NCI-H2171 treated with DMSO at 0.1 percent for 48 hours (cell line): ENCODE measurements at regions not wholly inside any gene's neighbourhood (a gene's known extent, or its start where the extent isn't known, plus 50 kb on each side); places are given as distances from the start of the nearest gene placed in this dataset.
"Not testable (repeated sequence)": the region's sequence is repeated elsewhere in the genome, so short reads cannot be mapped to it uniquely, and the experiment has no call there.

Experiments used
- DNase-seq: peaks from one replicate; lab custom pipeline; 2025; lab: John Stamatoyannopoulos, UW

DNA sequence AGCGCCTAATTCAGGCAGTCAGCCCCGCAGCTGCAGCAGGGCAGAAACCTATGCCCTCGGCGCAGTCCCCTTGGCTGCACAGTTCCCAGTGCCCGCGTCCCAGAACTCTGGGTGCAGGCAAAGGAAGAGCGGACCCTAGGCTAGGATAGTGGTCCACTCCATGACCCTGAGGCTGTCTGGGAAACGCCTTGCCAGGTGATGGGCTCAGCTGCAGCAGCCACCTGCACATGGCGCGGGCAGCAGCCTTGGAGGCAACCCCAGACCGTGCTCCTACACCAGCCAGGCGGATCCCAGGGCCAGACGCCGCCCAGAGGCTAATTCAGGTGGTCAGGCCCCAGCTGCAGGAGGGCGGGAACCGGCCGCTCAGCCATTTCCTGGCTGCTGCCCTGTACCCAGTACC, 83.0 kb downstream of the POTEC start:
- DNase-seq = not testable (repeated sequence)

DNA sequence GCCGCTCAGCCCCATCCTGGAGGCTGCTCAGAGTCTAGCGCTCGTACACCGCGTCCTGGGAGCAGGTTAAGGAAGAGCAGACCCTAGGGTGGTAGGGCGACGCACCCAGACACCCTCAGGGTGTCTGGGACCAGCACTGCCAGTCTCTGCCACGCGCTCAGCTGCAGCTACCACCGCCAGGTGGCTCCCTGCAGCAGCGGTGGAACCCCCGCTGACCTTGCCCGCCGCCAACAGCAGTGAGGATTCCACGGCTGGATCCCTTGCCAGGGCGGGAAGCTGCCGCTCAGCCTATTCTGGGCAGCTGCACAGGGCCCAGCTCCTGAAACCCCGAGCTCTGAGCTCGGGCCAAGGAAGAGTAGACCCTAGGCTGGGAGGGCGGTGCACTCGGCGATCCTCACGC, 83.6 kb downstream of the POTEC start:
- not testable (repeated sequence) for DNase-seq

DNA sequence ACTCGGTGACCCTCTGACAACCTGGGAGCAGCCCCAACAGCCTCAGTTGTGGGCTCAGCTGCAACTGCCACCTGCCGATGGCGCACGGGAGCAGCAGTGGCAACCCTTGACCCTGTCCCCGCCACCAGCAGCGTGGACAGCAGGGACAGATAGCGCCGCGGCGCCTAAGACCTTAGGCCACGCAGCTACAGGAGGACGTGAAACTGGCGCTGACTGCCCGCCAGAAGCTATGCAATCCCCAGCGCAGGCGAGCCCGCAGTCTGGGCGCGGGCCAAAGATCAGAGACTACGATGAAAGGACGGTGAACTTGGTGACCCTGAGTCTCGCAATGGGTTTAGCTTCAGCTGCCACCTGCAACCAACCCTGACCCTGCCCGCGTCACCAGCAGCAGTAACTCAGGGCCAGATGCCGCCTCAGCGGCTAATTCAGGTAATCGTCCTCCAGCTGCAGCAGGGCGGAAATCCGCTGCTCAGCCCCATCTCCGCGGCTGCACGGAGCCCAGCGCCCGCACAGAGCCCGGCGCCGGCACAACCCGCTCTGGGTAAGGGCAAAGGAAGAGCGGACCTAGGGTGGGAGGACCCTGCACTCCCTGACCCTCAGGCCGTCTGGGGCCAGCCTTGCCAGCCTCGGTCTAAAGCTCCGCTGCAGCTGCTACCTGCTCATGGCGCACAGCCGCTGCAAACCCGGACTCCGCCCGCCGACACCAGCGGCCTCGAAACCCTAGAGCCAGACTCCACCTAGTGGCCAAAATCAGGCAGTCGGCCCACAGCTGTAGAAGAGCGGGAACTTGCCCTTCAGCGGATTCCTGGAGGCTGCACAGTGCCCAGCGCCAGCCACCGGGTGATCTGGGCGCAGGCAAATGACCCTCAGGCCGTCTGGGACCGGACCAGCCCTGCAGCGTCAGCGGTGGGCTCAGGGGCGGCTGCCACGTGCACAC, 85.1 kb downstream of the POTEC start:
- peak; percentile 9 for DNase-seq

DNA sequence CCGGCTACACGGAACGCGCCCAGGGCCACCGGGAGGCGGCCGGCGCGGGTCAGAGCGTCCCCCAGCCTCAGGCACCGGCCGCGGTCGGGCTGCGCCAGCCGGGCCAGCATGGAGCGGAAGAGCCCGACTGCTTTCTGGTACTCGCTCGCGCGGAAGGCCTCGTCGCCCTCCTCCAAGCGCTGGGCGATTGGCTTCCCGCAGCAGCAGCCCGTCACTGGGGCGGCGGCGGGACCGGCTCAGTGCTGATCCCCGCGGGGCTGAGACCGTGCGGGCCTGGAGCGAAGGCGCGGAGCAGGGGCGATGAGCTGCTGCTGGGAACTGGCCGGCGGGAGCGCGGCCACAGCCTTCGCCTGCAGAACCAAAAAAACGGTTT, 92.8 kb downstream of the POTEC start:
- not testable (repeated sequence) for DNase-seq

DNA sequence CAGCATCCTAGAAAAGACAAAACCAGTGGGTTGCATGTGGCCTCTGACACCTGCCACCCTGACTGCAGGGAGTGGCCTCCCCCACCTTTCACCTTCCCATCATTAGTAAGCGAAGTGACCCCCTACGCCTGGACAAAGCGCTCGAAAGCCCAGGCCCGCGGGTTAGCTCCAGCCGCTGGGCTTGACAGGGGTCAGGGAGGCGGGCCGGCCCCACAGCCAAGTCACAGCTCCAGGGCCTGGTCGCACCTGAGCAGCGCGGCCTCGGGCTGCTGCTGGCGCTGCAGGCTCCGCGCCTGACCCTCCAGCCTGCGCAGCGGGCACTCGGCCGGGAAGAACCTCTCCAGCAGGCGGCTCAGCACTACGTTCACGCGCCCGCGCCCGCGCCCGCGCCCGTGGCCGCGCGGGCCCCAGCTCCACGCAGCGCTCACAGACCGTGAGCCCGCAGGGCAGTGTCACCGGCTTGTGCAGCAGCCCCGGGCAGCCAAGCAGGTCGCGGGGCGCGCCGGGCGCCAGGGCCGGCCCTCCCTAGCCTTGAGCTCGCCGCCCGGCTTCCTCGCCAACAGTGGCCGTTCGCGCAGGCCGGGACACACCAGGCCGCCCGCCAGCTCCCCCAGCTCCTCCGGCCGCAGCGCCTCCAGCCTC, 93.3 kb downstream of the POTEC start:
- not testable (repeated sequence) for DNase-seq

DNA sequence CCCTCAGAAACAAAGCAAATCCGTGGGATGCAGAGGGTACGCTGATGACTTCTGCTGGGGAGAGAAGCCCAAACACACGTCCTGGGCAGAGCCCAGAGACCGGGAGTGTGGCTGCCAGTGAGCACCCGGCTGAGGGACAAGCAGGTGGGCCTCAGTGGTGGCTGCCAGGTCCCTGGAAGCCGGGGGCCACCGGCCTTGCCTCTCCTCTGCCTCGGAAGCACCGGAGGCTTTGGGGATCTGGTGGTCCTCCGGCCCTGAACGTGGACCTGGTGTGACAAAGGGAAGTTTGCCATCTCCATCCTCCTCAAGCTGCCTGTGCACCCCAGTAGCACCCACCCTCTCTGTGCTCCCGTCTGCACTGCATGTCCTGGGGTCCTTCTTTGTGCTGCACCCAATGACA, 94.3 kb downstream of the POTEC start:
- not testable (repeated sequence) for DNase-seq

DNA sequence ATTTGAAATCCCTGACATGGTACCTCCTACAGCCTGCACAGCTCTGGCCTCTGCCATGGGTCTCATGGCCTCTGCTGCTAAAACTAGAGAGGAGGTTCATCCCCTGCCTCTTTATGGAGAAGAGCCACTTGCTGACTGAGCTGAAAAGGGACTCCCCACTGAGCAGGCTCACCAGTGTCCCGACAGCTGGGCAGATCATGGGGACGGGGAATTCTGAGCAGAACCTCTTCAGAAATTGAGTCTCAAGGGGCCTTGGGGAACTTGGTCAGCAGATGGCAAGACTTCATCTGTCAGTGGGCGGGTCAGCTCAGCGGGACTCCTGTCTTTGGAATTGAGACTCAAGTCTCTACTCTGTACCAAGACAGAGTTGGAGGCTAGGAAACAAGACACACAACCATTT, 95.7 kb downstream of the POTEC start:
- DNase-seq = not testable (repeated sequence)

DNA sequence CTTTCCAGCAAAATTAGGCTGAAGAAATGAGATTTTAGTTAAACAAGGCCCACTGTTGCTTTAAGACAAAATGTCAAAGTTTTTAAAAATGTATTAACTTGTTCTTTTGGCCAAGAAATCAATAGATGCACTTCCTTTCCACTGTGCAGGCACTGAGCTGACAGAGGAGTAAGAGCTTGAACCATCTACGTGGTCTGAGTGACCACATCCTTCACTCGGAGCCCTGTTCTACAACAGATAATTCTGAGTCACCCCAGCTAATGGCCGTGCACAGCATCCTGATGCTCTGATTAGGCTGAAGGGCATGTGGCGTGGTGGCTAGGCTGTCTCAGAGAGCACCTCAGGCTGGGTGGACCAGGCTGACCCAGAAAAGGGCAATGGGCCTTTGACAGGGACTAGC, 107.9 kb downstream of the POTEC start:
- DNase-seq = not testable (repeated sequence)

DNA sequence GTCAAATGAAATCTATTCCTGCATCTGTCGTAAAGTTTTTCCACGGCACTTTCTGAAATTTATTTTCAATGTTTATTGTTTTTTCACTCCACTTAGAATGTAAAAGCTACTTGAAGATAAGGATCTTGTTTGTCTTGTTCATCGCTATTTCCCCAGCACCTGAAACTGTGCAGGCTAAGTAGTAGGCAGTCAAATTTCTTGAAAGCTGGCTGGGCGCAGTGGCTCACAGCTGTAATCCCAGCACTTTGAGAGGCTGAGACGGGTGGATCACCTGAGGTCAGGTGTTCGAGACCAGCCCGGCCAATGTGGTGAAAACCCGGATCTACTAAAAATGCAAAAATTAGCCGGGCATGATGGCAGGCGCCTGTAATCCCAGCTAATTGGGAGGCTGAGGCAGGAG, 111.0 kb downstream of the POTEC start:
- not testable (repeated sequence) for DNase-seq

DNA sequence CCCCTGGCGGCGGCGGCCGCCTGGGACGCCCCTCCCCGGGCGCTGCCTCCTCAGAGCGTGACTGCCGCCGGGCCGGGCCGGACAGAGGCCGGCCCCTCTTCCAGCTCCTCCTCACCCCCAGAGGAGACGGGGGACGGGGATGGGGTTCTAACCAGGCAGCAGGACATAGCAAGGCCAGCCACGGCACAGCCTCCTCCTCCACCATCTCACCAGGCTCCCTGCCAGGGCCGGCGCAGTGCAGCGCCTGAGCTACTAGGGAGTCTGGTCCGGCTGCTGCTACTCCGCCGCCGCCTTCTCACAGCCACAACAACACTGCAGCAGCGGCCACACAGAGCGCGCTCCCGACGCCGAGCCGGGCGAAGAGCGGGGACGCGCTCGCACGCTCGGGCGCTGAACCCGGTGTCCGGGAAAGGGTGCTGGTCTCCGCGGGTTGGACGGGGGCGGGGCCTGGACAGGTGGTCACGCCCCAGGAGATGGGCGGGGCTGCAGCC, 112.3 kb downstream of the POTEC start:
- DNase-seq = peak; percentile 30

DNA sequence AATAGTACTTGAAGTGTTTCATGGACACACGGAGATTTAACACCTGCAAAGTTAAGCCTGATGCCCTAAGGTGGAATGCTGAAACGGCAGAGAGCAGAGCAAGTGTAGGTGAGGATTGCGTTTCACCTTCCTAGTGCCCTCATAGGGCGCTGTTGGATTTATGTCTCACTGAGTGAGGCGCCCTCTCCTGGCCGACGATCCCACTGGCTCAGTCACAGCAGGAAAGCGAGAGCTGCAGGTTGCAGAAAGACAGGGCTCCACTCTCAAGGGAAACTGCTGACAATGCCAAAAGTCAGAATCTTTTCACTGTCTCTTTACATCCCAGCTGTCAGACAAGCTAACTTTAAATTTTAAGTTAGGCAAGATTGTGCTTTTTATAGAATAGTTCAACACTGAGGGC, 127.6 kb downstream of the POTEC start:
- DNase-seq = not testable (repeated sequence)

DNA sequence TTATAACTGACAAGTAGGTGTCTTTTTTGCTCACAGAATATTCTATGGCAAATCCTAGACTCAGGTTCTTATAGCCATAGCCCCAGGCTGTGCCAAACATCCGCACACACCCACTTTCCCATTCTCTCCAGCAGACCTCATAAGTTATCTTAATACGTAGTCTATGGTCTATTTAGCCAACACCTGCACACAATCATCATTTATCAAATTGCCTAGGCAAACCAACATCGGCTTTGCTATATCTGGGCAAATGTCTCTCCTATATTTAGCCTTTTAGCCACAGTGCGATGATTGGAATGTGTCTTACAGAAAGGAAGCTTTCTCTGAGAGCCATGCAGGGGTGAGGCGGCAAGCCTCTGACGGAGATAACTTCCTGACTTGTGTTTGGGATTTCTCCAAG, 128.0 kb downstream of the POTEC start:
- not testable (repeated sequence) for DNase-seq

DNA sequence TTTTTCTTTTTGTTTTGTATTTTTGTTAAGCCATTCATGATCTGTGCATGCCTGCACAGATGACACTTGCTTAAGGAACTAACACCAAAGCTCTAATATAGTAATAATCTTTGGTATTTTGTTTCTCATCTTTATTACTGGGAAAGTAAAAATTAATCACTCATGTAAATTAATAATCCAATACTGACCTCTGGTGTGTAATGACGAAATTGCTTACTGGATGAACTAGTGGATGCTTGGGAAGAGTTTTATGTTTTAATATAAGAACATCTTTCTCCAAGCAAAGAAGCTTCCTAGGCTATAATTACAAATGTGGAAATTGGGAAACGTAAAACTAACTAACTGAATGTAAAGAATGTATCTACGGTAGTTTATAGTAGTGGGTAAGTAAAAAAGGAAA, 147.9 kb downstream of the POTEC start:
- DNase-seq = not testable (repeated sequence)

DNA sequence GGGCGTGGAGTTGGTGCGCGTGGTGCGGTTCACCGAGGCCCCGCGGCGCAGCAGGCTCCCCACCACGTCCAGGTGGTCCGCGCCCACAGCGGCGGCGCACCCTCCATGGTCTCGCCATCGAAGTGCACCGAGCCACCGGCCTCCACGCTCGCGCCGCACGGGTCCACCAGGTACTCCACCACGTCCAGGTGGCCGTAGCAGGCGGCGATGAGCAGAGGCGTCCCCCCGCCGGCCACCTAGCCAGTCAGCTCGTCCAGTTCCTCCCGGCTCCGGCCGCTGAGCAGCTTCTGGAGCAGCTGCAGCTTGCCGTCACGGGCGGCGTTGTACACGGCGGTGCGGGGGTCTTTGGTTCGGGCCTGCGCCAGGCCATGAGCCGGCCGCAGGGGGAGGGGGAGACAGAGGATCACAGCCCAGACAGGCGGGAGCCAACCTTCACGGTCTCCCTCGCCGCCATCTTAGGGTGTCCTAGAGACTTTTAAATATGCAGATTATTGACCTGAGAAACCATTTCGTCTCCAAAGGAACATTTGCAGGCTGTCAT, 149.8 kb downstream of the POTEC start:
- DNase-seq = not testable (repeated sequence)

DNA sequence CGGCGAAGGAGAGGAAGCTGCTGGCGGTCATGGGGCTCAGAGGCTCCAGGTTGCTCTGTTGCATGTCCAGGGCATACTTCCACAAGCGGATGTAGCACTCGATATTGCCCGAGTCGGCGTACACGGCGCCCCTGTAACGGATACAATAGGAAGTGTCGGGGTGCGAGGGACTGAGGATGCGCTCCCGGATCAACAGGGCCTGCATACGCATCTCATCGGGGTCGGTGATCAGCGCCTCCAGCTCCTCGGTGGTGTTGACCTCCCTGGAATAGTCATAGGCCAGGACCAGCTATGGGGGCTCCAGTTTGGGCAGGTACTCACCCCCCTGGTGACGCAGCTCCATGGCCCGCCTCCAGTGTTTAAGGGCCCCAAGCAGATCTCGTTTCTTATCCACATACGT, 150.8 kb downstream of the POTEC start:
- not testable (repeated sequence) for DNase-seq

DNA sequence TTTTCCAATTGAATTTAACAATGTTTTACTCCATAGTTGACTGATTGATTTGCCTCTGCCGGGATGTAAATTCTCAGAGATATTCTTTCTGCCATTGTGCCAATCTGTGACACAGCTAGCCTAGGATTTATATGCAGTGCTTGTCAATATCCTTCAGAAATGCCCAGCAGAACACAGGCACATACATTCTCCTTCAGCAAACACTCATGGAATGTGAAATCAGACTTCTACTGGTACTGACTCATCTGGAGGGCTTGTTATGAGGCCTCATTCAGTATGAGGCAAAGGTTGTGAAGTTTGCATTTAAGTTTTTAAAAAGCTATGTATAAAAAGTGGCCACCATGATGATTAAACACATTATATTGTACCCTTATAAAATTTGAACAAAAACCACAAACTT, 158.4 kb downstream of the POTEC start:
- DNase-seq = not testable (repeated sequence)

DNA sequence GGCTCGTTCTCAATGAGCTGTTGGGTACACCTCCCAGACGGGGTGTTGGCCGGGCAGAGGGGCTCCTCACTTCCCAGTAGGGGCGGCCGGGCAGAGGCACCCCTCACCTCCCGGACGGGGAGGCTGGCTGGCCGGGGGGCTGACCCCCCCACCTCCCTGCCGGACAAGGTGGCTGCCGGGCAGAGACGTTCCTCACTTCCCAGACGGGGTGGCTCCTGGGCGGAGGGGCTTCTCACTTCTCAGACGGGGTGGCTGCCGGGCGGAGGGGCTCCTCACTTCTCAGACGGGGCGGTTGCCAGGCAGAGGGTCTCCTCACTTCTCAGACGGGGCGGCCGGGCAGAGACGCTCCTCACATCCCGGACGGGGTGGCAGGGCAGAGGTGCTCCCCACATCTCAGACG, 160.7 kb downstream of the POTEC start:
- DNase-seq = not testable (repeated sequence)

DNA sequence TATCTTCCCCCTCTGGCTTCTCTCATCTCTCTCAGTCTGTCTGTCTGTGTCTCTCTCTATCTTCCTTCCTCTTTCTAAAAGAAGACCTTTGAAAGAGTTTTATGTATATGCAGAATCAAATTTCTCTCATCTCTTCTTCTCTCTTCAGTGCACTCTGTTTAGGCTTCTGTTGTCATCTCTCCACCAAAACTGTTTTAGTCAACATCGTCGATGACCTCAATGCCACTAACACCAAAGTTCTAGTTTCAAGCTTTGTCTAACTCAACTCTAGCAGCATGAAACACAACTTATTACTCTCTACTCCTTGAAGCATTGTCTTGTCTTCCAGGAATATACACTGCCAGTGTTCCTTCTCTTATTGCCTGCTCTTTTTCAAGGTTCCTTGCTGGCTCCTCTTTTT, 163.9 kb downstream of the POTEC start:
- DNase-seq = not testable (repeated sequence)

DNA sequence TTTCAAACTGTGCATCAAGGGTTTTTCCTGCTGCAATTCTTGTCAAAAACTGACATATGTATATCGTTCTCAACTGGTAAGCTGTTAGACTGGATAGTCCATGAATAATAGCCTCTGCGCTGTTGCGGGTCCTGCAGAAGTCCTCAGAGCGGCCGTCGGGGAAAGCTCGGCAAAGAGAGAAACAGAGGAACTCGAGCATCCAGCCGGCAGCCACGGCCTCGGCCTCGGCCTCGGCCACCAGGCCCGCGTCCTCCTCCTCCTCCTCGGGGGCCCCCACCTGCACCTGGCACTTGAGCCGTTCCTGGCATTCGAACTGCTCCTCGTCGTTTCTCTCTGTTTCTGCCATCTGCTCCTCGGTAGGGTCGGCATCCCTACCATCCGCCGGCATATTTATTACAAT, 165.0 kb downstream of the POTEC start:
- not testable (repeated sequence) for DNase-seq

DNA sequence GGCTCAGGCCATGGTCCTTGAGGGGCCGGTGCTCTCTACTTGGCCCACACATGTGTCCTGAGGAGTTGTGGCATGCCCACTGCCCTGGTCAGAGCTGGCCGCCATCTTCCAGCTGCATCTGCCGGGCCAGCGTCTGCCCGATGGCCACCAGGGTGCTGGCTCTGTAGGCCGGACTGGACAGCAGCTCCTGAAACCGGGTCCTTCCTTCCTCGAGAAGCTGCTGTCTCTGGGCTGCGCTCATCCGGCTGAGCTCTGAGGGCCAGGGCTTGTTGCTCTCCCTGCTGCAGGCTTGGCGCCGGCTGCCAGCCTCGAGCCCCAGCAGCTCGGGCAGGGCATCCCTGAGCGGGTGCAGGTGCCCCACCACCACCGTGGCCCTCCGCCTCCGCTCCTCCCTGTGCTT, 182.1 kb downstream of the POTEC start:
- not testable (repeated sequence) for DNase-seq

DNA sequence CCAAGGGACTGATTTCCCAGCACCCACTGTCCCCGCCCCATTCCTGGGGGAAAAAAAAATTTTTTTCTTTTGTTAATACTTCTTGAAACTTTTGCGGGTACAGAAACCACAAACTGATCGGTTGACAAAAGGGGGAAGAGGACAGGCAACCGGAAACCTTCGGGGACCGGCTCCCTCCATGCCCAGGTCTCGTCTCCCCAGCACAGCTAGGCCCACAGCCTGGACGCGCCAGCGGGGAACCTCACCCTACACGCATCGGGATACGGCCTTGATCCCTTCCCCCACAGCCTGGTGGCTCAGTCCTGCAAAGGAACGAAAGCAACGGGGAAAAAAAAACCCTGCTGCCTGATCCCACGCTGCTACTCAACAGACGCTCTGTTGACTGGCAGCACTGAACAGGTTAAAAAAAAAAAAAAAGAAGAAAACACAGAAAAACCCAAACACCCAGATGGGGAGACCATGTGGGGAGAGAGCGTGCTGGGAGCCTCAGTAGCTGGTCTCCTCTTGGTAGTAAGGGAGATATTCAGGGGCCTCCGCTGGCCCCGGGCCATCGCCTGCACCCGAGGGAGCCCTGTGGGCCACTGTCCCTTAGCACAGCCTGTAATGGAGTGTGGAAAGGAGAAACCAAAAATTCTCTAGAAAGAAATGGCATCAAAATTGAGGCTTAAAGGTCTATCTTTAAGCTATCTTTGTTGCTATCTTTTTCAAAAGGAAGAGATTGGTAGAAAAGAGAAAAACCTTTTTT, 185.7 kb downstream of the POTEC start:
- not testable (repeated sequence) for DNase-seq

DNA sequence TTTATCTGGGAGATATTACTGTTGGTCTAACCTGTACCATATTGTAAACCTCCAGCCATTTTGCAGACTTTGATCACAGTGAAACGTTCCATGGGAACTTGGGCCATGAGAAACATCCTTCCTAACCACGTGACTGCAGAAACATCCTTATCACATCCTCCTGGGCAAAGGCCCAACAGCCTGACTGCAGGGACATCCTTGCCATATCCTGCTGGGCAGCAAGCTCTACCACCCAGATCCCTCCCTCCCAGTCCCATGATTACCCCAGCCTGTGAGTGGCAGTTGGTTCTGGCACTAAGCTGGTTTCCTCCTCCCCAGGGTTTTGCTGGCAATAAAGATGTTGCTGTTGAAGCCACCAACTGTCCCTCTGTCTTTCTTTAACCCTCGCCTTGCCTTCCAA, 201.2 kb downstream of the POTEC start:
- DNase-seq = not testable (repeated sequence)
